Osteocyte (in vitro differentiated cells): ENCODE measurements at regions not wholly inside any gene's neighbourhood (a gene's known extent, or its start where the extent isn't known, plus 50 kb on each side); places are given as distances from the start of the nearest gene placed in this dataset.

Experiments used
- DNase-seq: peaks from one replicate; pipeline ENCODE4 v3.0.0; 2021; ENCODE audit warnings: mixed read lengths; ENCODE audit not compliant: unreplicated experiment; ENCODE audit errors: extremely low spot score
- H3K27ac Mint-ChIP-seq: one replicate; pipeline ENCODE4 v1.8.0; 2021; ENCODE audit warnings: mild to moderate bottlenecking, mixed read lengths; ENCODE audit not compliant: unreplicated experiment
- H3K27me3 Mint-ChIP-seq: one replicate; pipeline ENCODE4 v1.8.0; 2021; ENCODE audit warnings: mixed read lengths; ENCODE audit not compliant: unreplicated experiment
- H3K36me3 Mint-ChIP-seq: one replicate; pipeline ENCODE4 v1.8.0; 2021; ENCODE audit warnings: mixed read lengths; ENCODE audit not compliant: unreplicated experiment
- H3K4me1 Mint-ChIP-seq: one replicate; pipeline ENCODE4 v1.8.0; 2021; ENCODE audit warnings: mixed read lengths; ENCODE audit not compliant: unreplicated experiment
- H3K4me3 Mint-ChIP-seq: one replicate; pipeline ENCODE4 v1.8.0; 2021; ENCODE audit warnings: mild to moderate bottlenecking, moderate library complexity, mixed read lengths; ENCODE audit not compliant: unreplicated experiment
- H3K9me3 Mint-ChIP-seq: one replicate; pipeline ENCODE4 v1.8.0; 2021; ENCODE audit warnings: mixed read lengths; ENCODE audit not compliant: unreplicated experiment
- CTCF ChIP-seq: fragments of 200-600 bp; sonication (generic); IDR thresholded peaks from 2 replicates; pipeline ENCODE4 v1.5.0; 2021; ENCODE audit warnings: antibody characterized with exemption, mild to moderate bottlenecking, moderate library complexity

- Mint-ChIP-seq H3K4me3 (no peak overlapping the region), H3K27ac (no peak overlapping the region), H3K36me3 (no peaks in the 10 kb centered on the region), H3K9me3 (peaks cover 42% of the 10 kb centered on the region), H3K4me1 (no peaks in the 10 kb centered on the region), H3K27me3 (no peaks in the 10 kb centered on the region)
- no peak for TF ChIP-seq CTCF
- no peak for DNase-seq
Observed at GRCh38 chr14:25537846-25538455, 488.0 kb upstream of the STXBP6 start.

- Mint-ChIP-seq H3K27me3 (no peaks in the 10 kb centered on the region), H3K4me1 (no peaks in the 10 kb centered on the region), H3K27ac (no peak overlapping the region), H3K36me3 (no peaks in the 10 kb centered on the region), H3K4me3 (no peak overlapping the region), H3K9me3 (peaks cover 24% of the 10 kb centered on the region)
- TF ChIP-seq CTCF = no peak
- DNase-seq = no peak
Observed at GRCh38 chr14:25526290-25526689, 476.3 kb upstream of the STXBP6 start.

- TF ChIP-seq CTCF = no peak
- Mint-ChIP-seq H3K27me3 (no peaks in the 10 kb centered on the region), H3K4me3 (no peak overlapping the region), H3K4me1 (no peaks in the 10 kb centered on the region), H3K36me3 (no peaks in the 10 kb centered on the region), H3K9me3 (peaks cover 28% of the 10 kb centered on the region), H3K27ac (no peak overlapping the region)
- DNase-seq = no peak
Observed at GRCh38 chr14:25522926-25523325, 473.0 kb upstream of the STXBP6 start.

- no peak overlapping the region for H3K27ac Mint-ChIP-seq
- no peak overlapping the region for H3K4me3 Mint-ChIP-seq
- DNase-seq = no peak
- TF ChIP-seq CTCF = no peak
- H3K9me3 Mint-ChIP-seq = peaks cover 35% of the 10 kb centered on the region
- no peaks in the 10 kb centered on the region for H3K27me3 Mint-ChIP-seq
- H3K36me3 Mint-ChIP-seq = no peaks in the 10 kb centered on the region
- no peaks in the 10 kb centered on the region for H3K4me1 Mint-ChIP-seq
Observed at GRCh38 chr14:25522116-25522515, 472.2 kb upstream of the STXBP6 start.

- H3K36me3 Mint-ChIP-seq = no peaks in the 10 kb centered on the region
- H3K4me1 Mint-ChIP-seq = no peaks in the 10 kb centered on the region
- no peak overlapping the region for H3K27ac Mint-ChIP-seq
- no peak for DNase-seq
- H3K9me3 Mint-ChIP-seq = peaks cover 37% of the 10 kb centered on the region
- no peak overlapping the region for H3K4me3 Mint-ChIP-seq
- no peaks in the 10 kb centered on the region for H3K27me3 Mint-ChIP-seq
- no peak for TF ChIP-seq CTCF
Observed at GRCh38 chr14:25521616-25522015, 471.7 kb upstream of the STXBP6 start.
